ENCODE measurements at regions not wholly inside any gene's neighbourhood (a gene's known extent, or its start where the extent isn't known, plus 50 kb on each side); places are given as distances from the start of the nearest gene placed in this dataset.

GRCh38 chr6:163721435-163721834 lies 306.9 kb downstream of the QKI start:
- H3K9me3 Mint-ChIP-seq (ENCODE audit: unreplicated experiment): peaks cover 5% of the 10 kb centered on the region
- Histone ChIP-seq H3K4me2 (ENCODE audit: low read length) (no peak overlapping the region), H3K36me3 (ENCODE audit: insufficient read depth, low read length) (no peaks in the 10 kb centered on the region), H3K4me1 (ENCODE audit: insufficient read depth, low read length) (no peaks in the 10 kb centered on the region), H3K4me3 (ENCODE audit: insufficient read depth, low read depth, low read length) (no peak overlapping the region), H3K27me3 (ENCODE audit: insufficient read depth, low read length) (no peaks in the 10 kb centered on the region), H3K27ac (ENCODE audit: low read depth, low read length) (no peak overlapping the region), H4K20me1 (ENCODE audit: insufficient read depth, low read length) (no peaks in the 10 kb centered on the region), H3K9me3 (ENCODE audit: insufficient read depth, low read depth, low read length) (no peaks in the 10 kb centered on the region), H2AFZ (ENCODE audit: low read depth, low read length) (no peak overlapping the region), H3K9ac (ENCODE audit: low read length) (no peak overlapping the region), H3K79me2 (ENCODE audit: insufficient read depth, low read length) (no peaks in the 10 kb centered on the region)
- H3K4me1 Mint-ChIP-seq (ENCODE audit: low read depth, unreplicated experiment): peaks cover 16% of the 10 kb centered on the region
- no peaks in the 10 kb centered on the region for H3K36me3 Mint-ChIP-seq (ENCODE audit: low read depth, unreplicated experiment)
- FAIRE-seq: no peak
- DNase-seq (ENCODE audit: low read depth): no peak
- H3K27ac Mint-ChIP-seq (ENCODE audit: unreplicated experiment): no peak overlapping the region
- TF ChIP-seq EZH2 (IDR thresholded peaks at IDR 0.05; ENCODE audit: insufficient read depth, low read length) (no peak), CTCF (IDR thresholded peaks at IDR 0.05; ENCODE audit: insufficient read depth, low read depth, low read length) (no peak)
- no peaks in the 10 kb centered on the region for H3K27me3 Mint-ChIP-seq (ENCODE audit: low read depth, unreplicated experiment)
- no peak overlapping the region for H3K4me3 Mint-ChIP-seq (ENCODE audit: unreplicated experiment)

- H3K9me3 Mint-ChIP-seq (ENCODE audit: unreplicated experiment): peaks cover 5% of the 10 kb centered on the region
- no peaks in the 10 kb centered on the region for H3K9me3 ChIP-seq (ENCODE audit: insufficient read depth, low read depth, low read length)
- DNase-seq (ENCODE audit: low read depth): no peak
- no peaks in the 10 kb centered on the region for H3K79me2 ChIP-seq (ENCODE audit: insufficient read depth, low read length)
- FAIRE-seq: no peak
- H3K4me3 ChIP-seq (ENCODE audit: insufficient read depth, low read depth, low read length): no peak overlapping the region
- H3K27me3 Mint-ChIP-seq (ENCODE audit: low read depth, unreplicated experiment): no peaks in the 10 kb centered on the region
- H3K27me3 ChIP-seq (ENCODE audit: insufficient read depth, low read length): no peaks in the 10 kb centered on the region
- no peak overlapping the region for H3K9ac ChIP-seq (ENCODE audit: low read length)
- TF ChIP-seq CTCF (IDR thresholded peaks at IDR 0.05; ENCODE audit: insufficient read depth, low read depth, low read length): no peak
- no peak for TF ChIP-seq EZH2 (IDR thresholded peaks at IDR 0.05; ENCODE audit: insufficient read depth, low read length)
- H3K27ac Mint-ChIP-seq (ENCODE audit: unreplicated experiment): peak overlapping the region; percentile 3
- no peaks in the 10 kb centered on the region for H3K36me3 ChIP-seq (ENCODE audit: insufficient read depth, low read length)
- no peak overlapping the region for H3K4me2 ChIP-seq (ENCODE audit: low read length)
- no peak overlapping the region for H3K27ac ChIP-seq (ENCODE audit: low read depth, low read length)
- no peaks in the 10 kb centered on the region for H4K20me1 ChIP-seq (ENCODE audit: insufficient read depth, low read length)
- H3K4me1 ChIP-seq (ENCODE audit: insufficient read depth, low read length): no peaks in the 10 kb centered on the region
- no peak overlapping the region for H3K4me3 Mint-ChIP-seq (ENCODE audit: unreplicated experiment)
- no peaks in the 10 kb centered on the region for H3K36me3 Mint-ChIP-seq (ENCODE audit: low read depth, unreplicated experiment)
- no peak overlapping the region for H2AFZ ChIP-seq (ENCODE audit: low read depth, low read length)
- peaks cover 16% of the 10 kb centered on the region for H3K4me1 Mint-ChIP-seq (ENCODE audit: low read depth, unreplicated experiment)
Observed at GRCh38 chr6:163720460-163721235, 306.1 kb downstream of the QKI start.

GRCh38 chr6:163720005-163720404 lies 305.5 kb downstream of the QKI start:
- peaks cover 5% of the 10 kb centered on the region for H3K9me3 Mint-ChIP-seq (ENCODE audit: unreplicated experiment)
- H3K4me1 Mint-ChIP-seq (ENCODE audit: low read depth, unreplicated experiment): peaks cover 16% of the 10 kb centered on the region
- Histone ChIP-seq H3K4me3 (ENCODE audit: insufficient read depth, low read depth, low read length) (no peak overlapping the region), H2AFZ (ENCODE audit: low read depth, low read length) (no peak overlapping the region), H3K27me3 (ENCODE audit: insufficient read depth, low read length) (no peaks in the 10 kb centered on the region), H3K27ac (ENCODE audit: low read depth, low read length) (no peak overlapping the region), H3K36me3 (ENCODE audit: insufficient read depth, low read length) (no peaks in the 10 kb centered on the region), H3K9ac (ENCODE audit: low read length) (no peak overlapping the region), H3K4me2 (ENCODE audit: low read length) (no peak overlapping the region), H3K79me2 (ENCODE audit: insufficient read depth, low read length) (no peaks in the 10 kb centered on the region), H3K9me3 (ENCODE audit: insufficient read depth, low read depth, low read length) (no peaks in the 10 kb centered on the region), H4K20me1 (ENCODE audit: insufficient read depth, low read length) (no peaks in the 10 kb centered on the region), H3K4me1 (ENCODE audit: insufficient read depth, low read length) (no peaks in the 10 kb centered on the region)
- H3K27ac Mint-ChIP-seq (ENCODE audit: unreplicated experiment): no peak overlapping the region
- no peak overlapping the region for H3K4me3 Mint-ChIP-seq (ENCODE audit: unreplicated experiment)
- FAIRE-seq (no peak), DNase-seq (ENCODE audit: low read depth) (no peak)
- TF ChIP-seq CTCF (IDR thresholded peaks at IDR 0.05; ENCODE audit: insufficient read depth, low read depth, low read length): no peak
- TF ChIP-seq EZH2 (IDR thresholded peaks at IDR 0.05; ENCODE audit: insufficient read depth, low read length): no peak
- no peaks in the 10 kb centered on the region for H3K36me3 Mint-ChIP-seq (ENCODE audit: low read depth, unreplicated experiment)
- H3K27me3 Mint-ChIP-seq (ENCODE audit: low read depth, unreplicated experiment): no peaks in the 10 kb centered on the region
